HG02798 (cell line): ENCODE measurements at regions not wholly inside any gene's neighbourhood (a gene's known extent, or its start where the extent isn't known, plus 50 kb on each side); places are given as distances from the start of the nearest gene placed in this dataset.
"Not testable (repeated sequence)": the region's sequence is repeated elsewhere in the genome, so short reads cannot be mapped to it uniquely, and the experiment has no call there.

ENCODE experiments used
- ATAC-seq: cut with Tn5 transposase; IDR thresholded peaks from one replicate; pipeline ENCODE4 v1.9.1; 2021; ENCODE audit warnings: mild to moderate bottlenecking; ENCODE audit not compliant: unreplicated experiment, poor library complexity

DNA sequence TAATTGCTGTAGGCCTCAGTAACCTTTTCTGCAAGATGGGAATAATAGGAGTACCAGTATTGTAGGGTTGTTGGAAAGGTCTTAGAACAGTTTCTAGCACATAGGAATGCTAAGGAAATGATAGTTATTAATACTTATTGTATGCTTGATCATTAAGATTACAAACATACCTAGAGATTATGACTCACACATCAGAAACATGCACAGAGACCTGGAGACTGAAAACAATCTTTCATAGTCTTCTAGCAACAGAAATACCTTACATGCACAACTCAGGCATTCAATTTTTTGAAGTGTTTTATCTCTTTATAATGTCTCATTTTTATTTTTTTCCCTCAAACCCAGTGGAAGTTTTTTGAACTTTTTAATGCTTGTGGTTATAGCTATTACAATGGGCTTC is 104.4 kb upstream of the ZBTB20 start:
- no peak for ATAC-seq

DNA sequence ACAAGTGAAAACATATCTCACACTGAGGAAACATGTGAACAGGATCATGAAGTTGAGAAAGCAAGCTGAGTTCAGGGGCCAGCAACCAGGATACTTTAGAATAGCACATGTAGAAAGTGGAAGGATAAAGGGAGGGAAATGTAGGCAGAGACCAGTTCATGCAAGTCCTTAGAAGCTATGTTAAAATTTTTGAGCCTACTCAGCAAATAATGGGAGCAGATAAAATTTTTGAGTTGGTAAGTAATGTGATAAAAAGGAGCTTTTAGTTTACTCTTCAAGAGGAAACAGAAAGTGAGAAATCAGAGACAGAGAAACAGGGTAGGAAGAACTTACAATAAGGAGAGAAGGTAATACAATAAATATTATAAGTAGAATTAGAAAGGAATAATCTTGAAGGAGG is 105.6 kb upstream of the ZBTB20 start:
- no peak for ATAC-seq

DNA sequence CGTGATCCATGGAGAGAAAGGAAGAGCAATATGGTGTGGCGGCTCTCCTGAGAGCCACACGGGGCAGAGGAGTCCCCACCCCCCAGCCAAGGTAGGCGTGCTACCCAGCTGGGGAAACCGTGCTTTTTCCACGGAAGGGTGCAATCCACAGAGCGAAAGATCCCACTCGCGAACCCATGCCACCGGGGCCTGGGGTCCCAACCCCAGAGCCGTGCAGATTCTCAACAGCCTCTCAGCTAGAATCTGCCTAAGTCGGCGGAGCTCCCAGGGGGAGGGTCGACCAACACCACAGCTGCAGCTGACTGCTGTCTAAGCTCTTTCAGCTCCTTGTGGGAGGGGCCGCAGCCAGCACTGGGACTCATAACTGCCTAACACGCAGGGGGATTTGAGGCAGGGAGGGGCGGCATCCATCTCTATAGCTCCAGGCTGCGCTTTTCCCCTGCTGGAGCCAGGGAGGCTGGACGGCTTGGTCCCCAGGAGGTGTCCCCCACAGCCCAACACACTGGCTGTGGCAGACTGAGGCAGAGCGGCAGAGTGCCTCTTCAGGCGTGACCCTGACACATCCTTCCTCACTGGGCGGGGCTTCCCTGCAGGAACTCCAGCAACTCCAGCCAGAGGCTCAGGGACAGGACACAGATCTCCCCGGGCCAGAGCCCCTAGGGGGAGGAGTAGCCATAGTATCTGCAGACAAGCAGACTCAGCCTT is 107.6 kb upstream of the ZBTB20 start:
- ATAC-seq = no peak

DNA sequence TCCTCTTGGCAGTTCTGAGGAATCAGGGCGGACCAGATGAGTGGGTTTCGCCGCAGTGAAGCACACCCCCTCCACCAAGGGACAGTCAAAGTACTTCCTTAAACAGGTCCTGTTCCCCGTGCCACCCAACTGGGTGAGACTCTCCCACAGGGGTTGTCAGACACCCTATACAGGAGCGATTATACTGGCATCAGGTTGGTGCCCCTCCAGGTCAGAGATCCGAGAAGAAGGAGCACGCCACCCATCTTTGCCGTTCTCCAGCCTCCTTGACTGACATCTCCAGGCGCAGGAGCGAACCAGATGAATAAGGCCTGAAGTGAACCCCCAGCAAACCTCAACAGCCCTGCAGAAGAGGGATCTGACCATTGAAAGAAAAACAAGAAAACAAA is 108.1 kb upstream of the ZBTB20 start:
- no peak for ATAC-seq

DNA sequence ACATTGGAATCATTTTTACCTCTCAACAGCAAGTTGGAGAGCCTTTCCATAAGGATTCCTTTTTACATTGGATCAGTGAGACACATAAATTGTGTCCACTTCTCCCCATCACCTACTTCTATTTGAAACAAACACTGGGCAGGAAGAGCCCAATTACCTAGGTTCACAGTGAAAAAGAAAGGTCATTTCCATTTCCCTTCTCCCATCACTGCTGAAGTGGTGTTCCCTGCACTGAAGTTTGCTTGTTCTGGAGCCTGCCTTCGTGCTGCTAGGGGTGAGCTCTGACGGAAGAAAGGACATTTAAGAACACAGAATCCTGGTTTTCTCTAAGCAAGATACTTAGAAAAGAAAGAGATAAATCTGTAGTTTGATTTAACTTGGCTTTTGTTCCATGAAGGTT is 123.8 kb upstream of the ZBTB20 start:
- ATAC-seq = no peak

DNA sequence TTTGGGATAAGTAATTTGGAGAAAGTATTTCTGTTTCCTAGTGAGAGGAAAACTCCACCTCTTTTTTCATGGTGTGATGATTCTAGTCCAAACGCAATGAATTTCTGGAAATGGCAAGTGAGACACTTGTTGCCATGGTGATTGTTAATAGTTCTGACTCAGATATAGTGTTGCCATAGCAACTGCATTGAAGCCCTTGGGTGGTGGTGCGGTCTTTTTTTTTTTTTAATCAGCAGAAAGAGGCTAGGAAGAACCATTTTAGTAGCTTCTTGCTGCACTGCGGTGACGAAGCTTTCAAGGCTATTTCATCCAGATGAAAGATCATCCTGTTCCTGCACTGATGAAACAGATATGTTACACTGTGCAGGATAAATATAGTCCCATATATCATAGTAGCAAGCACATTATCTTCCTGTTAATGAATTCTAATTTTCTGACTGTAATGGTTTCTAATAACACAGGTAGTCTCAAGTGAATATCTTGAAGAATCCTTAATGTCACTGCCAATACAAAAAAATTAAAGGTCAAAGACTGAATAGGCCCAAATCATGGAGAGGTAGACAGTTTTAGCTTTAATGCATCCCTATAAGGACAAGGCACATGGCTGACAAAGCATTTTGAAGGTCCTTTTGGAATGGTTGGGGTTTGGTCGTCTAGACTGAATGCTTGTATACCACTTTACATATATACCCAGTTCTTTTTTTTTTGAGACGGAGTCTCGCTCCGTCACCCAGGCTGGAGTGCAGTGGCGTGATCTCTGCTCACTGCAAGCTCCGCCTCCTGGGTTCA is 125.1 kb upstream of the ZBTB20 start:
- ATAC-seq = no peak

DNA sequence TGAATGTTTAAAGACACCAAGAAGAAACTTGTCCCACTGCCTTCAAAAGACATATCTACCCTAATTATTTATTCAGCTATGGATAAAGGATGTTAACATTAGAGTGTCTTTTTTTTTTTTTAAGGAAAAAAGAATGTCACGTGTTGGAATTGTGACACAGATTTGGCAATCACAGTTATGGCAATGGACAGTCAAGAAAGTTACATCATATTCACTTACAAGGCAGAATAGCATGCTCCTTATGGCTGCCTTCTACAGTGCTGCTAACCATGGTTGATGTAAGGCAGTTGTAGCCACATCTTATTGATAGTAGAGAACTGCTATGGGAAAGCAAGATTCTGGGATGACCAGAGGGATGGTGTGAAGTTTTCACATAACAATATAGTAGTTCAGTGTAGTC is 128.8 kb upstream of the ZBTB20 start:
- no peak for ATAC-seq

DNA sequence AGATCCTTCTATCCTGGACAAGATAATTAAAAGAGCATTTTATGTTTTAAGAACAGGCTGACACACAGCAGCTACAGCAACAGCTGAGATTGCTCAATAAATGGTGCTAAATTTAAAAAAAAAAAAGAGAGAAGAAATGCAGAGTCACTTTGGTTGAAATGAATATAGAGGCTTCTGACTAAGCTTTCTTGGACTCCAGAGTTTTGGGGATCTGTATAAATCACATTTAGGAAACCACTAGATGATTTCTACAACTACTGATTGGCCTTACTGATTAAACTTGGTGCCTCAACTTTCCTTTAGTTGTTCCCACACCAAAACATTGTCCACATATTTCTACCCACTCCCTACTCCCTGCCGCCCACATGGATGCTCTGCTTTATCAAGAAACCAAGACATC is 132.9 kb upstream of the ZBTB20 start:
- ATAC-seq = no peak

DNA sequence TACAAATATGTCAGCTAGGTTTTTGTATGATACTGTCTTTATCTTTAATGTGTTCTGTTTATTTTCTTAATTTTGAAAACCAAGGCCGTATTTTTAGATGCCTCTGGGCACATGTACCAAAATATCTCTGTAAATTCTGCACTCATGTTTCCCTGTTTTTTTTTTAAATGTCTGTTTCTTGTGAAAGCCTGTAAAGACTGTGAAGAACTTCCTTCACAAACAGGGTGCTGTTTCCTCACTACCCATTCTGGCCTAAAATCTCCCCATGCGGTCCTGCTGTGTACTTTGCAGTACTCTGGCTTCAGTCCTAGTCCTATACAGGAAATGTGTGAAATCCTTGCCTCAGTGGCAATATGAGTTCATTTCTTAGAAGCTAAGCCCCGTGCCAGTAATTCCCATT is 133.4 kb upstream of the ZBTB20 start:
- ATAC-seq = no peak

DNA sequence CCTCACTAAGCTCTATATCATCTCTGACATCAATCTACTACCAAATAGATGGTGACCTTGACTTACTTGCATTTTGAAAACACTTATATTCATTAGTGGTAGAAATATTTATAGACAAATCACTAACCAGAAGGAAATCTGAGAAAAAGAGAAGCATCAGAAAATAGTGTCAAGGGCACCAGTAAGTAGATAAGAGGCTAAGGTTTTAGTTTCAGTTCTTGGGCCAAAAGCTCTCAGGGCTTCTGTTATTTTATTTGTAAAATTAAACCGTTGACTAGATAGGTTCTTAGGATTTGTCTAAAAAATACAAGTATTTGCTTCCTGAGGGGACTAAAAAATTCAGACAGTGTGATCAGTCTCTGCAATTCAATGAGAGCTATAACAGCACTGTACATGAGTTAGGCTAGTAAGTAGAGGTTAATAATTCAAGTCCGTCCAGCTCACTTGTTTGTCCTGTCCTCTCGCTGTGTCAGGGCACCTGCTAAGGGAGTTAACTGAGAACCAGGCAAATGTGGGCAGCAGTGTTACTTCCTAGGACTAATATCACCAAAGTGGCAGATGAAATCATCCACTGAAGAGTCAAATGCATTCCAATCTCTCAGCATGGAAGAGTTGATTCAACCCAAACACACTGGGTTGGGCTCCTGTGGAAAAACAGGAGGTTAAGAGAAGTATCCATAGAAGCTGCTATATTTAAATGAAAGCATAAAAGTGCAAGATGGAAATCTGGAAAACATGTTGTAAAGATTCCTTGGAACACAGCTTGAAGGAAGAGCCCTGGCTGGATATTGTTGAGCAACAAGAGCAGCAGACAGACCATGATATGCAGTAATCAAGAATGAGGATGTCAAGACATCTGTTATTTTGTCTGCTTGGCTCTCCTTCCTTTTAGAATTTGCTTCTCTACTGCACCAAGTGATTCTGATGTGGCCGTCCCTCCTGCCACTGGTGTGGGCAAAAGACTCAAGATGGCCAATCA is 134.9 kb upstream of the ZBTB20 start:
- ATAC-seq = no peak

DNA sequence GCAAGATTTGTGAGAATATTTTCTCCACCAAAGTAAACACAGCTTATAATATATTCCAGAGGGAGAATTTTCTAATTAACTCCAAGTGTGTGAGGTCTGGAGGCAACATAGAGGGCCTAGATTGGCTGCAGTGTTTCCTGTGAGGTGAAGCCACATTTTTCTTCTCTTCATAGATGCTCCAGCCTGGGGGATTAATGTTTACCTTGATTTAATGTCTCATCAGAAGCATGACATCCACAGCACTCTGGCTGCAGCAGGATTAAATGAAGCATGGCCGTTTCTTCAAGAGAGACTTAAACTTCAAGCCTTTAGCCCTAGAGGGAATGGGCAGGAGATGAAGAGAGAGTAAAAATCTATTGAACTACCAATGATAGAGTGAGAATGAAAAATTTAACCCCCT is 137.9 kb upstream of the ZBTB20 start:
- no peak for ATAC-seq

DNA sequence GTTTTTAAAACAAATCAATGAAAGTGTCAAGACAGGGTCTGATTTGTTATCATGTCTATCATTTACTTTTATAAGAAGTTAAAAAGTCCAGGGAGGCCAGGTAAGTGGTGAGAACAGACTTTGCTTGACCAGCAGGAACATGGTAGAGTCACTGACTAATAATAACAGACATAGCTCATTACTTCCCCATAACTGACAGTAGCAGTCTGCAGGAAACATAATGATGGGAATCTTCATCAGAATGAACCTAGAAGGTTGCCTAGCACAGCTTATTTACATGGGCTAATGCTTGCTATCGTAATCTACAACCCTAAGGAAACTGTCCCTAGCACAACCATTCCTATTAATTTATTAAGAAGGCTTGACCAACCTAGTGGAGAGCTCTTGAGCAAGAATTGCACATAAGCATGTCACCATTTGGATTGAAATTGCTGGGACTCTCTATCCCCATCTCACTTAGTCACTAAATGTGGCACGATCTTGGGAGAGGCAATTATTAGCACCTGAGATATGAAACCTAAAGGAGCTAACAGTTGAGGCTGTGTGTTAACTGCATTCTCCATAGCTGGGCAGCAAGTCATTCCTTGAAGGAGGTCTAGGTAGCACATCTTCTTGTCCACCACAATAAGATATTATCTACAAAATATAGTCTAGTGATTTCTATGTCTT is 139.6 kb upstream of the ZBTB20 start:
- no peak for ATAC-seq

DNA sequence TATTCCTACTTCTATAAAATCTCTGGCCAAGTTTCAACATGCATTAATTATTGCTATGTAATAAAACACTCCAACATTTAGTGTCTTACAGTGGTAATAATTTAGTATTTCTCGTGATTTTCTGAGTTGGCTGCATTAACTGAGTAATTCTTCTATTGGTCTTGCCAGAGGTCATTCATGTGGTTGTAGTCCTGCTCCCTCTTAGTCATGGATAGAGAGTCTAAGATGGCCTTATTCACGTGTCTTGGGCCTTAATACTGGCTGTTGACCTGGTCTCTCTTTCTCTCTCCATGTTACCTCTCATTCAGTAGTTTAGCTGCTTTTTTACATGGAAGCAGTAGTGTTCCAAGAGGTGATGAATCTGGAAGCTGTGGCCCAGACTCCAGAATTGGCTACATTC is 140.1 kb upstream of the ZBTB20 start:
- no peak for ATAC-seq

DNA sequence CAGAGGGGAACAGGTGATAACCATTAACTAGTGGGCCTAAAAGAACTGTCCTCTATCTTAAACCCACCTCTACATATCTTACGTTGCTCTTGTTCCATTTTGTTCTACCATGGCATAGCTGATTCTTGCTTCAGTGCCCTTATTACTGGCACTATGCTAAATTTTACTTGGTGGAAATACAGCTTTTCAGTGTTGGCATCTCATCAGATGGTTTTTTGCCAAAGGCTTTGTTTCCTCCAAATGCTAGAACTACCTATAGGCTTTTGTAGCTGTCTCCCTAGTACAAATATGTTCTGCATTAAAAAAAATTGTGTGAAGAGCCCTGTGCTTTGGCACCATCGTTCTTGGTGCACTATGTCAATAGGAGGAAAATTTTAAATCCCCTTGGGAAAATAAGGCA is 145.0 kb upstream of the ZBTB20 start:
- ATAC-seq = no peak

DNA sequence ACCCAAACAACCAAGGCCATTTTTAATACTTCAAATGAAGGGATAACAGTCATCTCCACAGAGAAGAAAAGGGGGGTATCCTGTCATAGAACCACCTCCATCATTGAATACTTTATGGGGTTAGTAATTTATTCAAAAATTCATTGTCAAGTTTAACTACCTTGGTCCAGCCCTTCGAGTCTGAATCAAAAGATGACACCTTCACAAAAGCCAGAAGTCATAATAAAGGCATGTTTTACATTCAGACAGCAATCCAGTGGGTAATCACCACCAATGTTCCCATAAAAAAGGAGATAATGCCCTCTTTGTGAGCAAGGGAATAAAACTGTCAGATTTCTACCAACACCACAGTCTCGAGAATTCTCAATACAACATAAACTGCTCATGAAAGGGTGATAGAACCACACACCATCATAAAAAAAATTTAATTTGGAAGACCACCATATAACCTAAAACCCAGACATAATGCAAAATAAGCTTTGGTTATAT is 145.6 kb upstream of the ZBTB20 start:
- no peak for ATAC-seq

DNA sequence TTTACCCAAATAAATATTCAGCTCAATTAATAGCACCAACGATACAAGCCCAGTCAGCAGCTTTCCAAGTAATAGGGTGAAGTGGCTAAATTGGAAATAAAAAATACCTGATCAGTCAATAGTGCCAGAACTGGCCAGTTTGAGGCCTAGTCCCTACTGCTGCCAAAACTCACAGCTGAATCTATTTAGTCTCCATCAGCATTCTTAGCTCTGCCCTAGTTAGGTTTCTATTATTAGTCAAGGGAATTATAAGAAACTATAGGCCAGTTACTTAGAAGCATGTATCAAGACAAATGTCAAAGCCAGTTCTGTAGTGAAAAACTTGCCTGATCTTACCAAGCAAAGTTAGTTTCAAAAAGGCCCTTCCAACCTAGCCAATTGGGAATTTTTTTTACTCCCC is 146.2 kb upstream of the ZBTB20 start:
- no peak for ATAC-seq

DNA sequence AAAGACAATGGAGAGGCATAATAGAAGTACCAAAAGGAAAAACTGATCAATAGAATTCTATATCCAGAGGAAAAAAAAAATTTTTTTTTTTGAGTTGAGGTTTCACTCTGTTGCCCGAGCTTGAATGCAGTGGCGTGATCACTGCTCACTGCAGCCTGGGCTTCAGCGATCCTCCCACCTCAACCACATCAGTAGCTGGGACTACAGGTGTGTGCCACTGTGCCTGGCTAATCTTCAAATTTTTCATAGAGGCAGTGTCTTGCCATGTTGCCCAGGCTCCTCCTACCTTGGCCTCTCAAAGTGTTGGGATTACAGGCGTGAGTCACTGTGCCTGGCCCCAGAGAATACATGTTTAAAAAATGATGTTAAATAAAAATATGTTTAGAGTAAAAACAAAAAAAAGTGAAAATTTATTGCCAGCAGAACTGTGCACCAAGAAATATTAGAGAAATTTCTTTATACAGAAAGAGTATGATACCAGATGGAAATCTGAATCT is 154.3 kb upstream of the ZBTB20 start:
- ATAC-seq = no peak

DNA sequence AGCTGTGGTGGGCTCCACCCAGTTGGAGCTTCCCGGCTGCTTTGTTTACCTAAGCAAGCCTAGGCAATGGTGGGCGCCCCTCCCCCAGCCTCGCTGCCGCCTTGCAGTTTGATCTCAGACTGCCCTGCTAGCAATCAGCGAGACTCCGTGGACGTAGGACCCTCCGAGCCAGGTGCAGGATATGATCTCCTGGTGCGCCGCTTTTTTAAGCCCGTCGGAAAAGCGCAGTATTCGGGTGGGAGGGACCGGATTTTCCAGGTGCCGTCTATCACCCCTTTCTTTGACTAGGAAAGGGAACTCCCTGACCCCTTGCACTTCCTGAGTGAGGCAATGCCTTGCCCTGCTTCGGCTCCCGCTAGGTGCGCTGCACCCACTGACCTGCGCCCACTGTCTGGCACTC is 170.9 kb upstream of the ZBTB20 start:
- not testable (repeated sequence) for ATAC-seq

DNA sequence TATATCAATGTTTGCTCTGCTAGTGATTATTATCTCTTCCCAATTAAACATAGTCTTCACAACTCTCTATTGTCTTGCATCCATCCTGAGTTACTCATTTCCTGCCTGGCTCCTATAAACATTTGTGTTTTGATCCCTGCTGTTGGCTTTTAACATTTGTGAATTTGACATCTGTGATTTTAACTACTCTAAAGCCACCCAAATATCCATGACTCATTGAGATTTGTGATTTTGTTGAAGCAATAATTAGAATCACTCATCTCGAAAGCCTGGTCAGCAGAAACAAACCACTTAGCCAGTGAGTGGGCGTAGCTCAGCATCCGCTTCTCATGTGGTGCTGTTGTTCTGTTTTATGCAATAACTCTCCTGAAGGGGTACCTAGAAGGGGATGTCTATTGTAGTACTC is 174.3 kb upstream of the ZBTB20 start:
- no peak for ATAC-seq

DNA sequence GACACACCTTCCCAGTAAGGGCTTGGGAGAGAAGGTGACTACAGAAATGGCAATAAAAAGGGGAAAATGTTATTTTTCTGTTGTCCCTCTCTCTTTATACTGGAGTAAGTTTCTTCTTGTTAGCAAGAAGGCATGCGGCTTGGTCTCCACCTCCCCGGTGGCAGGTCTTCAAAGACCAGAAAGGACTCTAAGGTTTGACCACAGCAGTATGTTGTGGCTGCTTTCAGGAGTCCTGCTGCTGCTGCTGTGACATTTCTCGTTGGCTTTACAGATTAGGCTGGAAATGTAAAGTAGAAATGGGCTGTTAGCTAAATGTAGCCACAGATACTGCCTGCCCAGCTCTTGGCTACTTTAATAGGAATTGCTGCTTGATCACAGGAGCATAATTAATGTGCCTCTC is 175.8 kb upstream of the ZBTB20 start:
- ATAC-seq = no peak
